Right kidney (tissue), 1 donor: ENCODE measurements at regions not wholly inside any gene's neighbourhood (a gene's known extent, or its start where the extent isn't known, plus 50 kb on each side); places are given as distances from the start of the nearest gene placed in this dataset.

Experiments used
- DNase-seq: peaks from one replicate; pipeline ENCODE4 v3.0.0-alpha.2; 2016

- no peak for DNase-seq
Measured at GRCh38 chr1:214208460-214208859, 72.5 kb upstream of the SMYD2 start.

GRCh38 chr1:214209260-214209808 lies 71.6 kb upstream of the SMYD2 start:
- DNase-seq: no peak

GRCh38 chr1:214213136-214213535 lies 67.8 kb upstream of the SMYD2 start:
- DNase-seq: no peak

- no peak for DNase-seq
Measured at GRCh38 chr1:214214851-214215250, 66.1 kb upstream of the SMYD2 start.

- DNase-seq: no peak
Measured at GRCh38 chr1:214215583-214215982, 65.4 kb upstream of the SMYD2 start.

GRCh38 chr1:214216021-214216420 lies 64.9 kb upstream of the SMYD2 start:
- no peak for DNase-seq

GRCh38 chr1:214216779-214217178 lies 64.2 kb upstream of the SMYD2 start:
- no peak for DNase-seq

GRCh38 chr1:214219902-214220301 lies 61.1 kb upstream of the SMYD2 start:
- DNase-seq: no peak

- no peak for DNase-seq
Measured at GRCh38 chr1:214220891-214221290, 60.1 kb upstream of the SMYD2 start.

- peak; percentile 55 for DNase-seq
Measured at GRCh38 chr1:214224611-214225354, 56.2 kb upstream of the SMYD2 start.

- DNase-seq: no peak
Measured at GRCh38 chr1:214228976-214229375, 52.0 kb upstream of the SMYD2 start.

GRCh38 chr1:214229736-214230135 lies 51.2 kb upstream of the SMYD2 start:
- DNase-seq: no peak
